ENCODE measurements at regions not wholly inside any gene's neighbourhood (a gene's known extent, or its start where the extent isn't known, plus 50 kb on each side); places are given as distances from the start of the nearest gene placed in this dataset.

DNA sequence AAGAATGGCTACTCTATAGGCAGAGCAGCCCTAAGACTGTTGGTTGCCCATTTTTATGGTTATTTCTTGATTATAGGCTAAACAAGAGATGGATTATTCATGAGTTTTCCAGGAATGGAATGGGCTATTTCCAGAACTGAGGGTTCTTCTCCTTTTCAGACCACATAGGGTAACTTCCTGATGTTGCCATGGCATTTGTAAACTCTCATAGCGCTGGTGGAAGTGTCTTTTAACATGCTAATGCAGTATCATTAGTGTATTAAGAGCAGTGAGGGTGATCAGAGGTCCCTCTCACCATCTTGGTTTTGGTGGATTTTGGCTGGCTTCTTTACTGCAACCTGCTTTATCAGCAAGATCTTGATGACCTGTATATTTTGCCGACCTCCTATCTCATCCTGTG lies 904.6 kb upstream of the FBXO33 start:
- TF ChIP-seq CREM (IDR thresholded peaks at IDR 0.05) = no peak
- no peak for TF ChIP-seq CREM (CRISPR knock-in tag; IDR thresholded peaks at IDR 0.05)
- no peak for TF ChIP-seq KLF13 (CRISPR knock-in tag; IDR thresholded peaks at IDR 0.05)
- TF ChIP-seq HDAC1 (CRISPR knock-in tag; IDR thresholded peaks at IDR 0.05) = no peak
- TF ChIP-seq CREB3 (CRISPR knock-in tag; IDR thresholded peaks at IDR 0.05) = no peak
- no peak for TF ChIP-seq KLF6 (CRISPR knock-in tag; IDR thresholded peaks at IDR 0.05)
- TF ChIP-seq GABPA (IDR thresholded peaks at IDR 0.05; ENCODE audit: low read depth, low read length) = no peak
- no peak for TF ChIP-seq GABPA (CRISPR knock-in tag; IDR thresholded peaks at IDR 0.05; ENCODE audit: low read depth)
- TF ChIP-seq BRF2 (CRISPR knock-in tag; IDR thresholded peaks at IDR 0.05) = no peak
- no peak for TF ChIP-seq ZNF607 (CRISPR knock-in tag; IDR thresholded peaks at IDR 0.05; ENCODE audit: borderline replicate concordance)
- no peak for TF ChIP-seq POLR2A (IDR thresholded peaks at IDR 0.05; ENCODE audit: insufficient read depth in 1 of 2, low read depth in 2 of 2, low read length in 2 of 2)
- TF ChIP-seq, protein P1, sequence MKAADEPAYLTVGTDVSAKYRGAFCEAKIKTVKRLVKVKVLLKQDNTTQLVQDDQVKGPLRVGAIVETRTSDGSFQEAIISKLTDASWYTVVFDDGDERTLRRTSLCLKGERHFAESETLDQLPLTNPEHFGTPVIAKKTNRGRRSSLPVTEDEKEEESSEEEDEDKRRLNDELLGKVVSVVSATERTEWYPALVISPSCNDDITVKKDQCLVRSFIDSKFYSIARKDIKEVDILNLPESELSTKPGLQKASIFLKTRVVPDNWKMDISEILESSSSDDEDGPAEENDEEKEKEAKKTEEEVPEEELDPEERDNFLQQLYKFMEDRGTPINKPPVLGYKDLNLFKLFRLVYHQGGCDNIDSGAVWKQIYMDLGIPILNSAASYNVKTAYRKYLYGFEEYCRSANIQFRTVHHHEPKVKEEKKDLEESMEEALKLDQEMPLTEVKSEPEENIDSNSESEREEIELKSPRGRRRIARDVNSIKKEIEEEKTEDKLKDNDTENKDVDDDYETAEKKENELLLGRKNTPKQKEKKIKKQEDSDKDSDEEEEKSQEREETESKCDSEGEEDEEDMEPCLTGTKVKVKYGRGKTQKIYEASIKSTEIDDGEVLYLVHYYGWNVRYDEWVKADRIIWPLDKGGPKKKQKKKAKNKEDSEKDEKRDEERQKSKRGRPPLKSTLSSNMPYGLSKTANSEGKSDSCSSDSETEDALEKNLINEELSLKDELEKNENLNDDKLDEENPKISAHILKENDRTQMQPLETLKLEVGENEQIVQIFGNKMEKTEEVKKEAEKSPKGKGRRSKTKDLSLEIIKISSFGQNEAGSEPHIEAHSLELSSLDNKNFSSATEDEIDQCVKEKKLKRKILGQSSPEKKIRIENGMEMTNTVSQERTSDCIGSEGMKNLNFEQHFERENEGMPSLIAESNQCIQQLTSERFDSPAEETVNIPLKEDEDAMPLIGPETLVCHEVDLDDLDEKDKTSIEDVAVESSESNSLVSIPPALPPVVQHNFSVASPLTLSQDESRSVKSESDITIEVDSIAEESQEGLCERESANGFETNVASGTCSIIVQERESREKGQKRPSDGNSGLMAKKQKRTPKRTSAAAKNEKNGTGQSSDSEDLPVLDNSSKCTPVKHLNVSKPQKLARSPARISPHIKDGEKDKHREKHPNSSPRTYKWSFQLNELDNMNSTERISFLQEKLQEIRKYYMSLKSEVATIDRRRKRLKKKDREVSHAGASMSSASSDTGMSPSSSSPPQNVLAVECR (CRISPR knock-in tag; IDR thresholded peaks at IDR 0.05; ENCODE audit: borderline replicate concordance) = no peak
- TF ChIP-seq CTCF (CRISPR knock-in tag; IDR thresholded peaks at IDR 0.05) = no peak
- no peak for TF ChIP-seq ATAD3A (CRISPR knock-in tag; IDR thresholded peaks at IDR 0.05)
- no peak for TF ChIP-seq MXD4 (CRISPR knock-in tag; IDR thresholded peaks at IDR 0.05)

All from HepG2 (cell line).